ENCODE measurements at regions not wholly inside any gene's neighbourhood (a gene's known extent, or its start where the extent isn't known, plus 50 kb on each side); places are given as distances from the start of the nearest gene placed in this dataset.

GRCh38 chr18:40404284-40404683 is 1550.8 kb upstream of the PIK3C3 start:
- no peak for DNase-seq

- DNase-seq: no peak
Observed at GRCh38 chr18:40402052-40402451, 1553.0 kb upstream of the PIK3C3 start.

- no peak for DNase-seq
Observed at GRCh38 chr18:40388121-40388520, 1566.9 kb upstream of the PIK3C3 start.

- no peak for DNase-seq
Observed at GRCh38 chr18:40387130-40387787, 1567.8 kb upstream of the PIK3C3 start.

- no peak for DNase-seq
Observed at GRCh38 chr18:40382197-40382596, 1572.8 kb upstream of the PIK3C3 start.

GRCh38 chr18:40380686-40381439 is 1574.2 kb upstream of the PIK3C3 start:
- DNase-seq: no peak

GRCh38 chr18:40375837-40376236 is 1579.2 kb upstream of the PIK3C3 start:
- no peak for DNase-seq

GRCh38 chr18:40371673-40372072 is 1583.4 kb upstream of the PIK3C3 start:
- no peak for DNase-seq

GRCh38 chr18:40367576-40367975 is 1587.5 kb upstream of the PIK3C3 start:
- no peak for DNase-seq

- DNase-seq: no peak
Observed at GRCh38 chr18:40366521-40366920, 1588.5 kb upstream of the PIK3C3 start.

- DNase-seq: no peak
Observed at GRCh38 chr18:40365526-40365925, 1589.5 kb upstream of the PIK3C3 start.

- no peak for DNase-seq
Observed at GRCh38 chr18:40360558-40360957, 1594.5 kb upstream of the PIK3C3 start.

GRCh38 chr18:40357536-40357935 is 1597.5 kb upstream of the PIK3C3 start:
- DNase-seq: no peak

- peak; percentile 59 for DNase-seq
Observed at GRCh38 chr18:40356168-40356567, 1598.9 kb upstream of the PIK3C3 start.

- no peak for DNase-seq
Observed at GRCh38 chr18:40355726-40356125, 1599.3 kb upstream of the PIK3C3 start.

- DNase-seq: no peak
Observed at GRCh38 chr18:40348196-40348595, 1606.8 kb upstream of the PIK3C3 start.

GRCh38 chr18:40347261-40347660 is 1607.8 kb upstream of the PIK3C3 start:
- DNase-seq: no peak

- DNase-seq: no peak
Observed at GRCh38 chr18:40346146-40346545, 1608.9 kb upstream of the PIK3C3 start.

GRCh38 chr18:40341701-40342100 is 1613.3 kb upstream of the PIK3C3 start:
- no peak for DNase-seq

- DNase-seq: no peak
Observed at GRCh38 chr18:40338284-40338683, 1616.8 kb upstream of the PIK3C3 start.

- DNase-seq: no peak
Observed at GRCh38 chr18:40326985-40327384, 1628.0 kb upstream of the PIK3C3 start.

GRCh38 chr18:40325988-40326387 is 1629.0 kb upstream of the PIK3C3 start:
- no peak for DNase-seq

GRCh38 chr18:40314199-40314598 is 1640.8 kb upstream of the PIK3C3 start:
- no peak for DNase-seq

- DNase-seq: no peak
Observed at GRCh38 chr18:40313030-40313642, 1641.9 kb upstream of the PIK3C3 start.
